ENCODE measurements at regions not wholly inside any gene's neighbourhood (a gene's known extent, or its start where the extent isn't known, plus 50 kb on each side); places are given as distances from the start of the nearest gene placed in this dataset.

GRCh38 chr12:107271523-107271922 is 178.2 kb upstream of the CRY1 start:
- no peak for ATAC-seq
- TF ChIP-seq PPARA (CRISPR knock-in tag; IDR thresholded peaks at IDR 0.05; ENCODE audit: borderline replicate concordance) (no peak), SNAI2 (CRISPR knock-in tag; IDR thresholded peaks at IDR 0.05) (no peak), ISL1 (CRISPR knock-in tag; IDR thresholded peaks at IDR 0.05) (no peak), ZFP30 (CRISPR knock-in tag; IDR thresholded peaks at IDR 0.05) (no peak), ESRRG (CRISPR knock-in tag; IDR thresholded peaks at IDR 0.05) (no peak), ARNTL (CRISPR knock-in tag; IDR thresholded peaks at IDR 0.05; ENCODE audit: borderline replicate concordance, low read depth) (no peak), TCF4 (CRISPR knock-in tag; IDR thresholded peaks at IDR 0.05; ENCODE audit: borderline replicate concordance) (no peak), BACH2 (CRISPR knock-in tag; IDR thresholded peaks at IDR 0.05; ENCODE audit: borderline replicate concordance) (no peak), ZC3H10 (CRISPR knock-in tag; IDR thresholded peaks at IDR 0.05) (no peak), ZFP3 (CRISPR knock-in tag; IDR thresholded peaks at IDR 0.05) (no peak), TSHZ2 (CRISPR knock-in tag; IDR thresholded peaks at IDR 0.05) (no peak), CSRNP3 (CRISPR knock-in tag; IDR thresholded peaks at IDR 0.05) (no peak), ZNF565 (CRISPR knock-in tag; conservative IDR thresholded peaks at IDR 0.05; ENCODE audit: low read depth) (no peak), TOX (CRISPR knock-in tag; IDR thresholded peaks at IDR 0.05; ENCODE audit: borderline replicate concordance) (no peak), CSDC2 (CRISPR knock-in tag; IDR thresholded peaks at IDR 0.05) (no peak), GLIS3 (CRISPR knock-in tag; IDR thresholded peaks at IDR 0.05) (no peak), ZNF8 (CRISPR knock-in tag; IDR thresholded peaks at IDR 0.05) (no peak)
- TF ChIP-seq, protein P1, sequence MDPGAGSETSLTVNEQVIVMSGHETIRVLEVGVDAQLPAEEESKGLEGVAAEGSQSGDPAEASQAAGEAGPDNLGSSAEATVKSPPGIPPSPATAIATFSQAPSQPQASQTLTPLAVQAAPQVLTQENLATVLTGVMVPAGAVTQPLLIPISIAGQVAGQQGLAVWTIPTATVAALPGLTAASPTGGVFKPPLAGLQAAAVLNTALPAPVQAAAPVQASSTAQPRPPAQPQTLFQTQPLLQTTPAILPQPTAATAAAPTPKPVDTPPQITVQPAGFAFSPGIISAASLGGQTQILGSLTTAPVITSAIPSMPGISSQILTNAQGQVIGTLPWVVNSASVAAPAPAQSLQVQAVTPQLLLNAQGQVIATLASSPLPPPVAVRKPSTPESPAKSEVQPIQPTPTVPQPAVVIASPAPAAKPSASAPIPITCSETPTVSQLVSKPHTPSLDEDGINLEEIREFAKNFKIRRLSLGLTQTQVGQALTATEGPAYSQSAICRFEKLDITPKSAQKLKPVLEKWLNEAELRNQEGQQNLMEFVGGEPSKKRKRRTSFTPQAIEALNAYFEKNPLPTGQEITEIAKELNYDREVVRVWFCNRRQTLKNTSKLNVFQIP (CRISPR knock-in tag; IDR thresholded peaks at IDR 0.05; ENCODE audit: borderline replicate concordance, low read depth), result no peak
- TF ChIP-seq, protein P2, sequence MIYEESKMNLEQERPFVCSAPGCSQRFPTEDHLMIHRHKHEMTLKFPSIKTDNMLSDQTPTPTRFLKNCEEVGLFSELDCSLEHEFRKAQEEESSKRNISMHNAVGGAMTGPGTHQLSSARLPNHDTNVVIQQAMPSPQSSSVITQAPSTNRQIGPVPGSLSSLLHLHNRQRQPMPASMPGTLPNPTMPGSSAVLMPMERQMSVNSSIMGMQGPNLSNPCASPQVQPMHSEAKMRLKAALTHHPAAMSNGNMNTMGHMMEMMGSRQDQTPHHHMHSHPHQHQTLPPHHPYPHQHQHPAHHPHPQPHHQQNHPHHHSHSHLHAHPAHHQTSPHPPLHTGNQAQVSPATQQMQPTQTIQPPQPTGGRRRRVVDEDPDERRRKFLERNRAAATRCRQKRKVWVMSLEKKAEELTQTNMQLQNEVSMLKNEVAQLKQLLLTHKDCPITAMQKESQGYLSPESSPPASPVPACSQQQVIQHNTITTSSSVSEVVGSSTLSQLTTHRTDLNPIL (CRISPR knock-in tag; IDR thresholded peaks at IDR 0.05; ENCODE audit: low read depth), result no peak

DNA sequence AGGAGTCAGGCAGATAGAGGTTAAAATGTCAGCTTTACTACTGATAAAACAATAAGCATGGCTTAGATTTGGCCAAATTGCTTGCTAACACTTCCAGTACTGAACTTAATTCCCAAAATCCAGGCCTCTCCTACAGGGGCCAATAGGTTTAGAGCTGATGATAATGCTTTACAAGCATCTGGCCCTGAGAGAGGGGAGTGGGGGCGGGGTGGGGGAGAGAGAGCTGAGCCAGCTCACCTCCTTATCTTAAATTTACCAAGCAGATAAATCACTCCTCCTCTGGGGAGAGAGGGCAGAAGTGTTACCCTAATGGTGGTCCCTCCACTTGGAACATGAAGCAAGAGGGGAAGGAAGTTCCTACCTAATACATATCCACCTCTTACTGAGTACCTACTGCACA is 182.2 kb upstream of the CRY1 start:
- no peak for ATAC-seq
- no peak for TF ChIP-seq ZFP3 (CRISPR knock-in tag; IDR thresholded peaks at IDR 0.05)
- TF ChIP-seq, protein P3, sequence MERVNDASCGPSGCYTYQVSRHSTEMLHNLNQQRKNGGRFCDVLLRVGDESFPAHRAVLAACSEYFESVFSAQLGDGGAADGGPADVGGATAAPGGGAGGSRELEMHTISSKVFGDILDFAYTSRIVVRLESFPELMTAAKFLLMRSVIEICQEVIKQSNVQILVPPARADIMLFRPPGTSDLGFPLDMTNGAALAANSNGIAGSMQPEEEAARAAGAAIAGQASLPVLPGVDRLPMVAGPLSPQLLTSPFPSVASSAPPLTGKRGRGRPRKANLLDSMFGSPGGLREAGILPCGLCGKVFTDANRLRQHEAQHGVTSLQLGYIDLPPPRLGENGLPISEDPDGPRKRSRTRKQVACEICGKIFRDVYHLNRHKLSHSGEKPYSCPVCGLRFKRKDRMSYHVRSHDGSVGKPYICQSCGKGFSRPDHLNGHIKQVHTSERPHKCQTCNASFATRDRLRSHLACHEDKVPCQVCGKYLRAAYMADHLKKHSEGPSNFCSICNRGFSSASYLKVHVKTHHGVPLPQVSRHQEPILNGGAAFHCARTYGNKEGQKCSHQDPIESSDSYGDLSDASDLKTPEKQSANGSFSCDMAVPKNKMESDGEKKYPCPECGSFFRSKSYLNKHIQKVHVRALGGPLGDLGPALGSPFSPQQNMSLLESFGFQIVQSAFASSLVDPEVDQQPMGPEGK (CRISPR knock-in tag; IDR thresholded peaks at IDR 0.05; ENCODE audit: borderline replicate concordance), result no peak
- TF ChIP-seq GLIS3 (CRISPR knock-in tag; IDR thresholded peaks at IDR 0.05), result no peak

DNA sequence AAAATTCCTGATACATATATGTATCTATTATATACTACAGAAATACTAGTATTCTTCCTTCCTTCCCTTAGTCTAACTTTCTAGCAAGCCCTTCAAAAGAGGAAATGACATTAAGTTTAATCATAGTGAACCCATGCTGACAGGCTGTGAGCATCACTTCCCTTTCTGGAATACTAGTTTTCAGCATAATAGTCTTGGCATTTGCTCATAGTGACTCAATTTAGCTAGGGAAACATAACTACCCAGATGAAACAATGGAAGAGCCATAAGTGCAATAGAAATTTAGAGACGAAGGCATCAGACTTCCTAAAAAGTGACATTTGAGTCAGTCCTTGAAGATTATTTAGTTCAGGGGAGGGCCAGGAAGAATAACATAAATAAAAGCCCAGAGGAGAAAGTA is 184.5 kb upstream of the CRY1 start:
- no peak for TF ChIP-seq PPARA (CRISPR knock-in tag; IDR thresholded peaks at IDR 0.05; ENCODE audit: borderline replicate concordance)
- TF ChIP-seq CSDC2 (CRISPR knock-in tag; IDR thresholded peaks at IDR 0.05), result no peak
- TF ChIP-seq ZNF70 (CRISPR knock-in tag; IDR thresholded peaks at IDR 0.05), result no peak
- no peak for TF ChIP-seq RARB (CRISPR knock-in tag; IDR thresholded peaks at IDR 0.05)
- TF ChIP-seq, protein P2 (CRISPR knock-in tag; IDR thresholded peaks at IDR 0.05; ENCODE audit: low read depth), result no peak
- TF ChIP-seq TOX (CRISPR knock-in tag; IDR thresholded peaks at IDR 0.05; ENCODE audit: borderline replicate concordance), result no peak
- TF ChIP-seq ZFP3 (CRISPR knock-in tag; IDR thresholded peaks at IDR 0.05), result no peak
- no peak for TF ChIP-seq SNAI2 (CRISPR knock-in tag; IDR thresholded peaks at IDR 0.05)
- no peak for TF ChIP-seq TCF4 (CRISPR knock-in tag; IDR thresholded peaks at IDR 0.05; ENCODE audit: borderline replicate concordance)
- no peak for TF ChIP-seq CSRNP3 (CRISPR knock-in tag; IDR thresholded peaks at IDR 0.05)
- no peak for TF ChIP-seq BACH2 (CRISPR knock-in tag; IDR thresholded peaks at IDR 0.05; ENCODE audit: borderline replicate concordance)
- no peak for TF ChIP-seq ZC3H10 (CRISPR knock-in tag; IDR thresholded peaks at IDR 0.05)
- no peak for TF ChIP-seq ZNF565 (CRISPR knock-in tag; conservative IDR thresholded peaks at IDR 0.05; ENCODE audit: low read depth)
- TF ChIP-seq TSHZ2 (CRISPR knock-in tag; IDR thresholded peaks at IDR 0.05), result no peak
- no peak for TF ChIP-seq GLIS3 (CRISPR knock-in tag; IDR thresholded peaks at IDR 0.05)
- no peak for ATAC-seq
